Mammary epithelial cell (primary cell): ENCODE measurements at regions not wholly inside any gene's neighbourhood (a gene's known extent, or its start where the extent isn't known, plus 50 kb on each side); places are given as distances from the start of the nearest gene placed in this dataset.
"Not testable (repeated sequence)": the region's sequence is repeated elsewhere in the genome, so short reads cannot be mapped to it uniquely, and the experiment has no call there.

ENCODE experiments used
- EZH2 ChIP-seq: IDR thresholded peaks from 2 replicates; pipeline ENCODE4 v1.6.1; 2012; ENCODE audit warnings: low read length, inconsistent platforms, borderline replicate concordance
- TF ChIP-seq, protein P1 (sequence below), 2 donors: IDR thresholded peaks in 1 of 2; conservative IDR thresholded peaks in 1 of 2; 2 replicates each; pipeline ENCODE4 v1.5.1; 2011 to 2012; ENCODE audit warnings: inconsistent platforms in 2 of 2, low read length in 2 of 2, mild to moderate bottlenecking in 2 of 2, control low read depth in 1 of 2, low read depth in 1 of 2; ENCODE audit not compliant: insufficient read depth in 1 of 2; ENCODE audit errors: extremely low read depth in 1 of 2

DNA sequence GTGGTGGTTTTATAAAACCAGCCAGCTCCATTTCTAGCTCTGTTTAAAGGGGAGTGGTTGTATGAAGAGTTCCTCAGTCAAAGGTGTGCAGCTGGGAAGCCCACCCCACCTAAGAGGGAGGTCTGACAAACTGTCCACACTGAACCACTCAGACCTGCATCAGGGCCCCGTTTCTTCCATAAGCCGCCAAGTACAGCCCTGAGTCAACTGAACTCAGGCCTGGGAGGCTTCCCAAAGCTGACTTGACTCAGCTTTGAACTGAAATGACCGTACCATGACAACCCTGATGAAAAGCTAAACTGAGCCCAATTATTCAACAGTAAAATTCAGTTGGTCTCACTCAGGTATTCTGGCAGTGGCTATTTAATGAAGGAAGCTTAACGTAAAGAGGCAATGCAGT is 4027.4 kb upstream of the TPTE start:
- not testable (repeated sequence) for TF ChIP-seq EZH2
- TF ChIP-seq, protein P1, sequence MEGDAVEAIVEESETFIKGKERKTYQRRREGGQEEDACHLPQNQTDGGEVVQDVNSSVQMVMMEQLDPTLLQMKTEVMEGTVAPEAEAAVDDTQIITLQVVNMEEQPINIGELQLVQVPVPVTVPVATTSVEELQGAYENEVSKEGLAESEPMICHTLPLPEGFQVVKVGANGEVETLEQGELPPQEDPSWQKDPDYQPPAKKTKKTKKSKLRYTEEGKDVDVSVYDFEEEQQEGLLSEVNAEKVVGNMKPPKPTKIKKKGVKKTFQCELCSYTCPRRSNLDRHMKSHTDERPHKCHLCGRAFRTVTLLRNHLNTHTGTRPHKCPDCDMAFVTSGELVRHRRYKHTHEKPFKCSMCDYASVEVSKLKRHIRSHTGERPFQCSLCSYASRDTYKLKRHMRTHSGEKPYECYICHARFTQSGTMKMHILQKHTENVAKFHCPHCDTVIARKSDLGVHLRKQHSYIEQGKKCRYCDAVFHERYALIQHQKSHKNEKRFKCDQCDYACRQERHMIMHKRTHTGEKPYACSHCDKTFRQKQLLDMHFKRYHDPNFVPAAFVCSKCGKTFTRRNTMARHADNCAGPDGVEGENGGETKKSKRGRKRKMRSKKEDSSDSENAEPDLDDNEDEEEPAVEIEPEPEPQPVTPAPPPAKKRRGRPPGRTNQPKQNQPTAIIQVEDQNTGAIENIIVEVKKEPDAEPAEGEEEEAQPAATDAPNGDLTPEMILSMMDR (conservative IDR thresholded peaks at IDR 0.05 in 1 of 2, IDR thresholded peaks at IDR 0.05 in 1 of 2; ENCODE audit: extremely low read depth in 1 of 2, insufficient read depth in 1 of 2, low read depth in 1 of 2, low read length in 2 of 2): not testable (repeated sequence)
